GM12864 (cell line): ENCODE measurements at regions not wholly inside any gene's neighbourhood (a gene's known extent, or its start where the extent isn't known, plus 50 kb on each side); places are given as distances from the start of the nearest gene placed in this dataset.
"Not testable (repeated sequence)": the region's sequence is repeated elsewhere in the genome, so short reads cannot be mapped to it uniquely, and the experiment has no call there.

Experiments
- DNase-seq: peaks from one replicate; pipeline ENCODE4 v3.0.0-alpha.2; 2011; ENCODE audit warnings: low read depth
- H3K4me3 ChIP-seq: 2 replicates; pipeline ENCODE4 v1.5.1; 2011; ENCODE audit warnings: mild to moderate bottlenecking, low read depth, low read length, control low read depth
- TF ChIP-seq, protein P1 (sequence below): IDR thresholded peaks from 2 replicates; pipeline ENCODE4 v1.5.1; 2011; ENCODE audit warnings: low read depth, mild to moderate bottlenecking, moderate library complexity, low read length, control low read depth, inconsistent platforms; ENCODE audit errors: missing control alignments

DNA sequence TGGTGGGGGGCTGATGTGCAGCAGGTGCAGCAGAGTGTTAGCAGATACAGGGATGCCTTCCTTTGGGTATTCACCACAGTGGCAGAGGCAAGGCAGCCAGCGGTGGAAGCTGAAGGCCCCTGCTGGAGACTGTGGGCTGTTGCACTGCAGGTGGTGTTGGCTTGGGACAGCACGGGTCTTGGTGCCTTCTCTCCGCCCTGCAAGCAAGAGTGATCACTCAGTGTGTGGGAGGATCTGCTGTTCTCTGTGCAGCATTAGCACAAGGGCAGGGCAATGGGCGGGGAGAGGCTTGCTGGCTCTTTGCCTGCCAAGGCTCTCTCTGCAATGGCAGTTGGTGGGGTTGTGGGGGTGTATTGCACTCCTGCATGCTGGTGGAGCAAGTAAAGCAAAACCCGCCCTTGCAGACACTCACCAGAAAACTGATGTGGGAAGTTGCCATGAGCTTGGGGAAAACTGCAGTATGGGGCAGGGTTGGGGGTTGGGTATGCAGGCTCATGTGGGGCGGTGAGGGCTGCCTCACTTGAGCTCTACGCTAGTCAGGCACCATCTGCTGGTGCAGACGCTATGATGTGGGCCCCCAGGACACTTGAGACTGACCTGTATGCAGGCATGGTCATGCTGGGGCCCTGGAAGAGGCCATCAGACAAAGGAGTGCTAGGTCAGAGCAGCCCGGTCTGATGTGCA is 820.8 kb upstream of the GRIA3 start:
- H3K4me3 ChIP-seq, result no peak overlapping the region
- TF ChIP-seq, protein P1, sequence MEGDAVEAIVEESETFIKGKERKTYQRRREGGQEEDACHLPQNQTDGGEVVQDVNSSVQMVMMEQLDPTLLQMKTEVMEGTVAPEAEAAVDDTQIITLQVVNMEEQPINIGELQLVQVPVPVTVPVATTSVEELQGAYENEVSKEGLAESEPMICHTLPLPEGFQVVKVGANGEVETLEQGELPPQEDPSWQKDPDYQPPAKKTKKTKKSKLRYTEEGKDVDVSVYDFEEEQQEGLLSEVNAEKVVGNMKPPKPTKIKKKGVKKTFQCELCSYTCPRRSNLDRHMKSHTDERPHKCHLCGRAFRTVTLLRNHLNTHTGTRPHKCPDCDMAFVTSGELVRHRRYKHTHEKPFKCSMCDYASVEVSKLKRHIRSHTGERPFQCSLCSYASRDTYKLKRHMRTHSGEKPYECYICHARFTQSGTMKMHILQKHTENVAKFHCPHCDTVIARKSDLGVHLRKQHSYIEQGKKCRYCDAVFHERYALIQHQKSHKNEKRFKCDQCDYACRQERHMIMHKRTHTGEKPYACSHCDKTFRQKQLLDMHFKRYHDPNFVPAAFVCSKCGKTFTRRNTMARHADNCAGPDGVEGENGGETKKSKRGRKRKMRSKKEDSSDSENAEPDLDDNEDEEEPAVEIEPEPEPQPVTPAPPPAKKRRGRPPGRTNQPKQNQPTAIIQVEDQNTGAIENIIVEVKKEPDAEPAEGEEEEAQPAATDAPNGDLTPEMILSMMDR, result no peak
- DNase-seq, result no peak

DNA sequence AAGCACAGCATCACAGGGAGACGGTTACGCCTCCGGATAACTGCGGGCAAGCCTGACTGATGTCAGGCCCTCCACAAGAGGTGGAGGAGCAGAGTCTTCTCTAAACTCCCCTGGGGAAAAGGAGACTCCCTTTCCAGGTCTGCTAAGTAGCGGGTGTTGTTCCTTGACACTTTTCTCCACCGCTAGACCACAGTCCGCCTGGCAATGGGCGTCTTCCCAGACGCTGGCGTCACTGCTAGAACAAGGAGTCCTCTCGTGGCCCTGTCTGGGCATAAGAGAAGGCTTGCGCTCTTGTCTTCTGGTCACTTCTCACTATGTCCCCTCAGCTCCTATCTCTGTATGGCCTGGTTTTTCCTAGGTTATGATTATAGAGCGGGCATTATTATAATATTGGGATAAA is 808.5 kb upstream of the GRIA3 start:
- DNase-seq, H3K4me3 ChIP-seq: not testable (repeated sequence)

DNA sequence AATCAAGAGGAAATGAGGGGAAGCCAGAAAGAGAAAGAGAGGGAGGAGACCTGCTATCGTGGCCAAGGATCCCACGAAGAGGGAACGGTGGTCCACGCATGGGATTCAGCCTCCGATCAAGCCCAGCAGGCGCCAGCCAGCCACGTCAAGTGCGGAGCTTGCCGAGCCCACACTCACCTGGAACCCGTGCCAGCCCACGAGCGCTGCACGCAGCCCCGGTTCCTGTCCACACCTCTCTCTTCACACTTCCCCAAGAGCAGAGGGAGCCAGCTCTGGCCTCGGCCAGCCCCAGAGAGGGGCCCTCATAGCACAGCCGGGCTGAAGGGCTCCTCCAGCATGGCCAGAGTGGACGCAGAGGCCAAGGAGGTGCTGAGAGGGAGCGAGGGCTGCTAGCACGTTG is 795.1 kb upstream of the GRIA3 start:
- TF ChIP-seq, protein P1, result no peak
- H3K4me3 ChIP-seq, result no peak overlapping the region
- no peak for DNase-seq

DNA sequence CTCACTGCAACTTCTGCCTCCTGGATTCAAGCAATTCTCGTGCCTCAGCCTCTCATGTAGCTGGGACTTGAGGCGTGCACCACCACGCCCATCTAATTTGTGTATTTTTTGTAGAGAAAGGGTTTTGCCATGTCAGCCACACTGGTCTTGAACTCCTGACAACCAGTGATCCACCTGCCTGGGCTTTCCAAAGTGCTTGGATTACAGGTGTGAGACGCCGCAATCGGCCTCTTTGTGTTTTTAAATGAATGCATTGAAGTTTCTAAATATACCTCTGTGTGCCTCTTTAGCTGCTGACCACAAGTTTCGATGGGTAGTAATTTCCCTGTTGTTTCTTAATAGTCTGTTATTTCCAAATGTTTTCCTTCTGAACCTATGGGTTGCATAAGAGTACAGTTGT is 765.3 kb upstream of the GRIA3 start:
- H3K4me3 ChIP-seq, result no peak overlapping the region
- DNase-seq, result no peak
- TF ChIP-seq, protein P1, result no peak

DNA sequence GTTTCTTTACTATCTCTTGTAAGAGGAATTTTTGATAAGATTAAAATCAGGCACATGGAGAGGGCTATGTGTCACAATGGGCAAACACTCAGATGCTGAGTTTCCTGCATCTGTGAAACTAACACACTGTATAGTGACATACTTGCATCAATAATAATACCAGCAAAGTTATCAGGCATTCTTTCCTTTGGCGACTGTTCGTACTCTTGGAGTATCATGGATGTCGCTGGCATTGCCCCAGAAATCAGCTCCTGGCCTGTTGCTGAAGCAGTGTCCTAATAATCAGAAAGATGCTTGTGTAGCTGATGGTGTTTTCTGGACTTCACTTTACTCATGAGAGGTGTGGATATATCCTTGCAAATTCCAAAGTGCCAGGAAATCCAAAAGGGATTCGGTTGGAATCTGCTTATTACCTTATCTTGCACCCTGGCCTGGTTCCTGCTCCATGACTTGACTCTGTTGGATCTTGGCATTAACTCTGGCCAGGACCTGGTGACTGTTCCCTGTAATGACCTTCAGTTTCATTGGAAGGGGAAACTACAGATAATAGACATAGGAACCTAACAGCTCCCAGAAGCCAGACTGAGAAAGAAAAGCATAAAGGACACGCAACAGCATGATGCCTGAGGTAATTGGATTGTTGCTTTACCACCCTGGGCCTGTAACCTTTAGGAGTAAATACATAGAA is 762.5 kb upstream of the GRIA3 start:
- no peak for DNase-seq
- no peak overlapping the region for H3K4me3 ChIP-seq
- TF ChIP-seq, protein P1, result no peak

DNA sequence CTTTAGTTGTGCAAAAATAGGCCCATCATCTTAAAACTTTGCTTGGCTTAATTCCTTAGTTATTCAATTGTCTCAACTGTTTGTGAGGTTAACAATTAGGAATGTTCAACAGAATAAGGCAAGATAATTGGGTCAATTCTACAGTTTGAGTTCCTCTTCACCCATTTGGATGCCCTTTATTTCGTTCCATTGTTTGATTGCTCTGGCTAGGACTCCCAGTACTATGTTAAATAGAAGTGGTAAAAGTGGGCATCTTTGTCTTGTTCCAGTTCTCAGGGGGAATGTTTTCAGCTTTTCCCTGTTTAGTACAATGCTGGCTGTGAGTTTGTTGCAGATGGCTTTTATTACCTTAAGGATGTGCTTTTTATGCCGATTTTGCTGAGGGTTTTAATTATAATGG is 761.5 kb upstream of the GRIA3 start:
- DNase-seq, result no peak

DNA sequence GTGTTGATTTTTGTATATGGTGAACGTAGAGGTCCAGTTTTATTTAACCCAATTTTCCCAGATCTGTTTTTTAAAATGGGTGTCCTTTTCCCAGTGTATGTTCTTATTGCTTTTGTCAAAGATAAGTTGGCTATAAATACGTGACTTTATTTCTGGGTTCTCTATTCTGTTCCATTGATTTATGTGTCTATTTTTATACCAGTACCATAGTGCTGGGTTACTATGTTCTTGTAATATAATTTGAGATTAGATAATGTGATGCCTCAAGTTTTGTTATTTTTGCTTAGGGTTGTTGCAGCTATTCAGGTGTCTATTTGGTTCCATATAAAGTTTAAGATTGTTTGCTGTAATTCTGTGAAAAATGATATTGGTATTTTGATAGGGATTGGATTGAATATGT is 749.1 kb upstream of the GRIA3 start:
- H3K4me3 ChIP-seq, result no peak overlapping the region
- TF ChIP-seq, protein P1, result no peak
- DNase-seq, result no peak

More for the DNA sequence above, 761.5 kb upstream of the GRIA3 start:
- no peak overlapping the region for H3K4me3 ChIP-seq
- TF ChIP-seq, protein P1, result no peak
